Left renal pelvis (tissue), 4 donors: ENCODE measurements at regions not wholly inside any gene's neighbourhood (a gene's known extent, or its start where the extent isn't known, plus 50 kb on each side); places are given as distances from the start of the nearest gene placed in this dataset.

Experiments
- DNase-seq, 4 donors: peaks; one replicate each; pipeline ENCODE4 v3.0.0-alpha.2; 2013; ENCODE audit warnings: low read depth in 4 of 4, low spot score in 3 of 4

- DNase-seq, result peak in 1 of 4 donors; percentile 9
Measured at GRCh38 chr13:105232439-105232838, 1303.0 kb downstream of the EFNB2 start.

GRCh38 chr13:105232006-105232405 lies 1303.5 kb downstream of the EFNB2 start:
- DNase-seq, result no peak

GRCh38 chr13:105231579-105231978 lies 1303.9 kb downstream of the EFNB2 start:
- DNase-seq, result no peak

- no peak for DNase-seq
Measured at GRCh38 chr13:105220881-105221280, 1314.6 kb downstream of the EFNB2 start.

DNA sequence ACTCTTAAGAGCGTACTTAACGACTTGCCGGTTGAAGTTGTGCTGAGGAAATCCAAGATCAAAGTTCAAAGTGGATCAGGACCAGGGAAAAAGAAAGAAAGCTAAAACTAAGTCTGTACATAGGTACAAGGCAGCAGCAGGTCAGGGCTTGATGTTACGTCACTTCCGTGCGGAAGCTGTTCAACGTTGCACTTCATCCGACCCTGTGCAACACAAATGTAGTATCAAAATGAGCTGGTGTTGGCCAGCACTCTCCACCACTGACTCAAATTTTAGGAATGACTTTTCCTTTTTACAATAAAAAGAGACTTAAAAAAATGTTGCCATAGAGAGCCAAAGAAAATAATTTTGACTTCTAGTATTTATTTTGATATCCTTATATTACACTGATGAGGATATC lies 1315.4 kb downstream of the EFNB2 start:
- DNase-seq, result no peak

DNA sequence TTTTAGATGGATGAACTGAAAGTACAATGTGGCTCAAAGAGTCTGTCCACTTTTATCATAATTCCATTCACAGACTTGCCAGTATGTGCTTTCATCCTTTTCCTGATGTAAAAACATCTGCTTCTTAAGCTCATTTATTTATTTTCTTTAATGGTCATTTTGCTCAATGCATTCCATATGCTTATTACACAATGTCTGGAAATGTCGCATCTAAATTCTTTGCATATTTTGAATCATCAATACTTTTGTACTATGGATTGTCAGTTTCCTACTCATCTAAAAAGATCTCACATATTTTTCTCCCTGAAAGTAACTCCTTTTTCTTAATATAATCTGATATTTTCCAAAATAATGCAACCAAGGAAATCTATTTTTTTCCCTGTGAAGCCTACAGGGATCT lies 1315.8 kb downstream of the EFNB2 start:
- DNase-seq, result no peak

- no peak for DNase-seq
Measured at GRCh38 chr13:105213512-105213911, 1322.0 kb downstream of the EFNB2 start.

DNA sequence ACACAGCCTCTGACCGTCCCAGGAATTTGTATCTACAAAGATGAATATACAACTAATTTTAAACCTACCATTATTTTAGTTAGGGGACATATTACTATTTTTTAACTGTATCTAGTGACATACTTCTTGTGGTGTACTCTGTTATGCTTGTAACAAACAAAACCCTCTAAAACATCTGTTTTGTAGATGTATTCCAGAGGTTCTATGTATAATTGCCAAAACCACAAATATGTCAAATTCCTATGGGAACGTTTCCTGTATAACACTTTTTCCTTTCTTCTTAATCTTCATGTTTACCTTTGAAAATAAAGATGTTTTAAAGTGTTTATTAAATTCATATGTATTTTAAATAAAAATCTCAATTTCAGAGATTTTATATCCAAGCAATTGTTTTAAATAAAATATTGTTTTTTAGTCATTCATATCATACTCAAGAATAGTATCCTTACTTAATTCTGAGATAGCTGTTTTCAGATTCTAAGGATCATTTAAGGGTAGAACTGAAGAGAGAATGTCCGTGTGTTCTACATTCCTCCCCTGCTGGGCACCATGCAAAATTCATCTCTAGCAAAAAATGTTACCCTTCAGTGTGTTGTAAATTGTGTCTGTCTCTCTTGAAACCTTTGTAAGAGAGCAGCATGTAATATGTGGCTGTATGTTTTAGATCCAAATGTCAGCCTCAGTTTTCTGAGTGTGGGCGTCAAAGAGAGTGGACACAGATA lies 1327.7 kb downstream of the EFNB2 start:
- DNase-seq, result no peak

DNA sequence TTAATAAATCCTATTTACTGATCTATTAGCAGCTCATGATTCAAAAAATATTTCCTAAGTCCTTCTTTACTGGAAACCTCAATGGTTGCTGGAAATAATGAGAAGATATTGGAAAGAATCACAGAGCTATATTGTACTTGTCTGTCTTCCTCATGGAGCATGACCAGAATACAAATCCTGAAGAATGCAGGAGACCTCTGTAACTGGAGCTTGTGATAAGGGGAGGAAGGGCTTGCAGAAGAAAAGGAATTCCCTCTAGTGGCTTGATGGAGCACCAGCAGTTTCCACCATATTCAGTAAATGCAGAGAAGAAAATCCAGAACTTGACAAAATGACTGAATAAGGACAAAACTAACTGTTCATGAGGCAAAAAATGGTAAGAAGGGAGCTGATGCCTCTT lies 1333.1 kb downstream of the EFNB2 start:
- peak in 2 of 4 donors; percentile 5 to 11 for DNase-seq

- no peak for DNase-seq
Measured at GRCh38 chr13:105201351-105201750, 1334.1 kb downstream of the EFNB2 start.

DNA sequence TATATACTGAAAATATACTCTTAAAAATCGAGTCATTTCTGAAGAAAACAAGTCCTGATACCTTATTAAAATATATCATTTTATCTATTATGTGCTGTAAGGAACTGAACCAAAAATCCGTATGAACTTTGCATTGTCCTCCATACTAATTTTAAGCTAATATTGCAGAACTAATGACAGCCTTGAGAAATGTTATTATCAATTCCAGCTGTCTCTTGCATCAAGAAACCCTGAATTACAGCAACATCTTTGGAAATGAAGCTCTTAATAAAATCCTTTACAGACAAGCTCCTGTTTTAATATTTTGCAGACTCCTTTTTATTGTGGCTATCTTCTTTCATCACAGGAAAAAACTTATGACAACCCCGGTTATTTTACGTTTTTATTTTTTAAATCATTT lies 1335.3 kb downstream of the EFNB2 start:
- no peak for DNase-seq

DNA sequence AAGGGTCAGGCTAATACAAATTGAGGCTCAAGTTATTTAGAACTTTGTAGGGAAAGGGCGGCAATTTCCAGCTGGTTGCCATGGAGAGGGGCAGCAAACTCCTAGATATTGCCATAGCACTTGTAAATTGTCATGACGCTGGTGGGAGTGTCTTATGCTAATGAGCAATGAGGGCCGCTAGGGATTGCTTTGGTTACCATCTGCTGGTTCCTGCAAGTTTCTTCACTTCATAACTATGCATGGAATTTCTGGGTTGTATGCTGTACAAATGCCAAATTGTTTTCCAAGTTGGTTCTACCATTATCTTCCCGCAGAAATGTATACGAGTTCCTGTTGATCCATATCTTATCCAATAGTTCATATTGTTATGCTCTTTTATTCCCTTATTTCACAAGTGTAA lies 1339.4 kb downstream of the EFNB2 start:
- no peak for DNase-seq

GRCh38 chr13:105193026-105193425 lies 1342.4 kb downstream of the EFNB2 start:
- DNase-seq, result no peak

GRCh38 chr13:105184201-105184600 lies 1351.3 kb downstream of the EFNB2 start:
- DNase-seq, result no peak

DNA sequence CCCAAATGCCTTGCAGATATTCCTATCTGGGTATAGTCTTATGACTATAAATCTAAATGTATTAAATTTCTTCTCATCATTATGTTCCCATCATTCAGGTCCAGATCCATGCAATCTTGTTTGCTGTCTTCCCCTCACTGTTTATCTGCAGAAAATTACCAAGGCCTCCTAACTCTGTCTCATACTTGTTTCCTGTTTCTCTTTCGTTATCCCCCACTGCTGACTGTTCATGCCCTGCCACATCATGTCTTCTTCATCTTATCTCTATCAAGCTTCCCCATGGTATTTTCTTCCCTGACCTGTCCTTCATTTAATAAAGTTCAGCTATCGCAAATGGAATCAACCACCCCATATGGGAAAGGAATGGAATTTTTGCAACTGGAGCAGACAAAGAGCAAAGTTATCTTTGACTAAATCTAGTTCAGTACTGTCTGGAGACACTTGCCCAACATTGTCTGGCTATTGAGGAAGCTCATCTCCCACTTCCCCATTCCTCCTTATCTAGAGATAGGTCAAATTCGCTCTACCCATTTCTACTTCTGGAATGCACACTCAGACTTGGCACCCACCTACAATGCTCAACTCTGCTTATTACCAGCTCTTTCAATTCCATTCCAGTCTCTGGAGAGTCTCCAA lies 1358.1 kb downstream of the EFNB2 start:
- DNase-seq, result no peak

DNA sequence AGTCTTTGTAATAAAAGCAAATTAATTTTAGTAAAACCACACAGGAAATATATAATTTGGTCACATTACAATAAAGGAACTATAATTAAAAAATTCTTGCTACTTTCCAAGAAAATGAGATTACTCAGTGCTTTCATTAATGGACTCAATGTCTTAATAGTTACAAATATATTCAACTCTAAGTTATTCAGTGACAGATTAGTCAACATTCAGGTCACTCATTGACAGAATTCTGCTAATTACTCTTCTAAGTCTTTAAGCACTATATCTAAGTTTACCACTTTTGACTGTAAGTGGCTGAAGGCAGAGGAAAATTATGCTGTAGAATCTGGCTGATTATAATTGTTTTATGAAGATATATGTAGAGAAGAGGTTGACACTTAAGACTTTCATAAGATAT lies 1365.0 kb downstream of the EFNB2 start:
- DNase-seq, result no peak

GRCh38 chr13:105168295-105168694 lies 1367.2 kb downstream of the EFNB2 start:
- no peak for DNase-seq

DNA sequence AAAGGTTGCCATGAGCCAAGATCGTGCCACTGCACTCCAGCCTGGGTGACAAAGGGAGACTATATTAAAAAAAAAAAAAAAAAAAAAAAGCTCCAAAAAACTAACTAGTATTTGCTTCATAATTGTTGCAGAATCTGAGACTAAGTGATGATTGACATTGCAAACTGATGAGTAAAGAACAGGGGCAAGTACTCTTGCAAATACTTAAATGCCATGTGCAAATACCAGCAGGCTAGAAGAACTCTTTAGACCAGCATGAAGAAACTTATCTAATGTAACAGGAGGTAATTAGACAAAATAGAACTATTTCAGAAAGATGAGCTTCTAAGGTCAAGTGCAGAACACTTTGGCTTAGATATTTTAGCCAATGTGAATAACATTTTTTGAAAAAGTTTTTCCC lies 1368.1 kb downstream of the EFNB2 start:
- DNase-seq, result no peak

GRCh38 chr13:105165449-105166125 lies 1369.9 kb downstream of the EFNB2 start:
- no peak for DNase-seq

DNA sequence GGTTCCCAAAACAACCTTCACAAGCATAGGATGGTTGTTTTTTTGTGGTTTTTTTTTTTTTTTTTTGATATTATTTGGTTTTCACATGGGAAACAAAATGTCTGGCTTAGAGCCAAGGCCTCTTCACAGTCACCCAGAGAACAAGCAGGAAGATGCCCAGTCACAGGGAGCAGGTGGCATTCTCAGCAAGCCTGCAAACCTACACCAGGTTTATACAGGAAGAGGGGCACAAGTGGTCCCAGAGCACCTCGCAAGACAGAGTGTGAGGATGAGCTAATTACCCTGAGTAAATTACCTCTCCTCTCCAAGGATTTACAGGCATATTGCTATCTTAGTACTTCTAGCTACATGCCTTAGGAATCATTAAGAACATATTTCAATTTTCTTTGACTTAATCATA lies 1375.6 kb downstream of the EFNB2 start:
- no peak for DNase-seq

GRCh38 chr13:105153611-105154010 lies 1381.9 kb downstream of the EFNB2 start:
- no peak for DNase-seq

- DNase-seq, result no peak
Measured at GRCh38 chr13:105151639-105152038, 1383.8 kb downstream of the EFNB2 start.
